GM21390 (cell line): ENCODE measurements at regions not wholly inside any gene's neighbourhood (a gene's known extent, or its start where the extent isn't known, plus 50 kb on each side); places are given as distances from the start of the nearest gene placed in this dataset.

Experiments used
- ATAC-seq: cut with Tn5 transposase; IDR thresholded peaks from one replicate; pipeline ENCODE4 v1.9.1; 2021; ENCODE audit not compliant: unreplicated experiment

DNA sequence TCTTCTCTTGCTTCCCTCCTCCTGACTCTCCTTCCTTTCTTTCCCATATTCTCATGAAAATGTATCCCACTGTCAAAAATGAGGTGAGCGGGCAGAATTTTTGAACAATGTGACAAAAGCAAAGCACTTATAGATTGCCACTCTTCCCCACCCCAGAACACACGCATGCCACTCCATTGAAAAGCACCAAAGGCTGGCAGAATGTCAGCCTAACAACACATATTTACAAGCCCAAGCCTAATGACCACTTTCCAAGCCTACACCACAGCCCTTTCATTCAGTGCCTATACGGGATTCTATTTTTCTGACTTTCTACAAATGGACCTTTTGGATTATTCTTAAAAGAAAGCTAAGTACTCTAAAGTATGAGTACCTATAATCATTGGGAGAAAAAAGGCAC is 62.9 kb upstream of the METAP2 start:
- no peak for ATAC-seq

DNA sequence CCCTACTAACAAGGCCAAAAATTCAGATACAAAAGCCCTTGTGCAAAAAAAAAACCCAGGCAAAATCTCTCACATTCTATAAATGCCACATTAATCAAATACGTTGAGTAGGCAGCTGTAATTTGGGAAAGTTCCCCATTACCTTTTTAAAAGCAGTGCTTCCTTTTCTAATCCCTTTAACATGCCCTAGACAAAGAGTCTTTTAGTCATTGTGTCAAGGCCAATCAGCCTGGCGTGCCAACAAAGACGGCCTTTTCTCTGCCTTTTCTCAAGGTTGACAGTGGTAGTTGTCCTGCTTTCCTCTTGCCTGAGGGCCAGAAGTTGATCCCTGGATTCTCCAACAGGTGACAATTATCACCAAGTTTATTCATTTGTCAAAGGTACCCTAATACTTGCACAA is 62.5 kb upstream of the METAP2 start:
- no peak for ATAC-seq

DNA sequence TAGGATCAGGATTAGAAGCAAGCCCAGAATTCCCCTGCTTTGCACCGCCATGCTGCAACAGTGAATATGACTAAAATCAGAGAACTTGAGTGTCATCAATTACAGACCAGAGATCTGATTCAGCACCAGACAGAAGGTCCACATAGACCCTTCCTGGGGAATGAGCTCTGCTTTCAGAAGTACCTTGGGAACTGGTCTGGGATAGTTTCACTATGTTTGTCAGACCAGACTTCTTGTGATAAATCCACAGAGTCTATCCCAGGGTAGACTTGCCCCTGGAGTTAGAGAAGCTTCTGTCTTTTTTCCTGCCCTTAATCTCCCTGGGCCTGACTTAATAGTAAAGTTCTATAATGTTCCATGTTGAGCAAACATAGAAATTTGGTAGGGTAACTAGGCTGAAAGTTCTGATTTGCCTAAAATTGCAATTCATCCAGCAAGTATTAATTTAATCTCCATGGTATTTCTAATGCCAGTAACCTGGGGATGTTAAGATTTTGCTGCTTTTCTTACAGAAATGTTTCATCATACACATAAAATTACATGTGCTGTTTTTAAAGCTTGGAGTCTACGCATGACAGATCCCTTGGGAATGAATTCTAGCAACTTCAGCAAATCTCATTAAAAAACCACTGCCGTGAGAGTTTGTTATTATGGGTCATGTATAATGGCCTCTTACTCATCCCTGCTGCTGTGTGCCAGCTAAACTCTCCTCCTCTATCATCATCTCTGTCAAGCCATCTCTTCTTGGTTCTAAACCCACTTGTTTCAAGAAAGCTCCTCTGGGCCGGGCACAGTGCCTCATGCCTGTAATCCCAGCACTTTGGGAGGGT is 61.3 kb upstream of the METAP2 start:
- ATAC-seq, result no peak

DNA sequence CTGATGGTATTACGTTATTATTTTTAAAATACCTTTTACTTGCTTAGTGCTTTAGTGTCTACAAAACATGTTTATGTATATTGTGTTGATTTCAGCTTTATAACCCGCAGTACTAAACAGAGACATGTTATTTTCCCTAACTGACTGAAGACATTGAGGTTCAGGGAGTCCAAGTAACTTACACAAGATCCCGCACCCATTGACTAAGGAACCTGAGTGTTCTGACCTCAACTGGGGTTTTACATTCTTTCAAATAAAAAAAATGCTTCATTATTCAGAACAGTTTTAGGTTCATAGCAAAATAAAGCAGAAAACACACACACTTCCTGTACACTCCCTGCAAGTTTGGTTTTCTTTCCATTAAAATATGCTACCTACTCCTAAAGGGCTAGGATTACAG is 60.4 kb upstream of the METAP2 start:
- no peak for ATAC-seq

DNA sequence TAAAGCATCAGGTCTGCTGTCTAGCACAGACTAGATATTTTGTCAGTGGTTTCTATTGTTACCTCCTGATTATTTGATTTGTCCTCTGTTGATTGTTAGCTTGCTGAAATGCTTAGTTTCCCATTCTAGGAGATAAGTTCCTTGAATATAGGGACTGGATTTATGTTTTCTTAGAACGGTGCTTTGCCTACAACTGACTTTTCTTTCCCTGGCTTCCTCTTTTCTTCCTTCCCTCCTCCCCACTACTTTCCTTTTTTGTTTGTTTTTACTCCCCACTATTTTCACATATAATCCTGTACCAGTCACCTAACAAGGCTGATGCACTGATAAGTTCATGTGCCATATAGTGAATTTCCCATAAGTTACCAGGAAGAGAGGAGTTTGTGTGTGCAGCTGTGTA is 58.5 kb upstream of the METAP2 start:
- no peak for ATAC-seq

DNA sequence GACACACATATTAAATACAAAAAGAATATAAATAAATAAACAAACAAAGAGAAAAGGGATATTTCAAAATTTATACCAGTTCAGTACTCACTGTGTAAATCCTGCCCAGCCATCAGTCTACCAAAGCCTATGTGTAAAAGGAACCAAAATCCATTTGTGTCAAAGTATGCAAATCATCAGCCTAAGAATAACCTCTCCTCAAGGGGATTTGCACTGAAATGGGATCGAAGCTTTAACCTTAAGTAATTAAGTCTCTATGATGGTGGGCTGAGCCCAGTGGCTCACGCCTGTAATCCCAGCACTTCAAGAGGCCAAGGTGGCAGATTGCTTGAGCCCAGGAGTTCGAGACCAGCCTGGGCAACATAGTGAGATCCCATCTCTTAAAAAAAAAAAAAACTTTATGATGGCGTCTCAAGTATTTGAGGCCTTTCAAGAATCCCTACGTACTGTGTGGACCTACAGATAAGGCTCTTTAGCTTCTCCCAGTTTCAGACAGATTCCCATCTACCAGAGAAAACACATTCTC is 57.8 kb upstream of the METAP2 start:
- no peak for ATAC-seq

DNA sequence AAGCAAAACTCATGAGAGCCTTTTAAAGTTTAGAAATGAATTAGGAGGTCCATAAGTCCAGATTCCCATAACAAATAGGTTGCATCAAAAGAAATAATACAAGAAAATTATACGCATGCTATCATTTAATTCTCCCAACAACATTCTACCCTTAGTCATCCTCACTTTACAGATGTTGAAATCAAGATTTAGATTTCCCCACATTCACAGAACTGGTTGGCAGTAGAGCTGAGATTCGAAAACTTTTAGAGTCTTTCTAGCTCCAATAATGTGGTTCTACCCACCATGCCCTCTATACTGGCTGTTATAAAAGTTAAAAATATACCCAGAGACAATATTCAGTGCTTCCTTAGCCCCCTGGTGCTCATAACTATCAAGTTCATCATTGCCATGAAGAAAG is 56.6 kb upstream of the METAP2 start:
- no peak for ATAC-seq

DNA sequence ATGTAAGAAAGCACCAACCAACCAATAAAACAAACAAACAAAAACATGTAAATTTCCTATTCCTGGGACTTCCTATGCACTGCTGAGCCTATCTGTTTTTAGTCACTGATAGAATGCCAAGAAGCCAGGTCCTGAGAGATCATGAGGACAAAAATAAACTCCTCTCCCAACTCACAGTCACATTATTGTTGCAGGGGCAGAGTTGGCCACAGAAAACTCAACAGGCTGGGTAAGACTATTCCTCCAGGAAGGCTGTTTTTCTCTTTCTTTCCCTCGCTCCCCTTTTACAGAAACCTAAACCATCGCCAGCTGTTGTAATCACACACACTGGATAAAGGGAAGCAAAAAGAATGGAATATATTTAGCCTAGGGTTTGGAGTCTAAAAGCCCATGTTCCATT is 55.8 kb upstream of the METAP2 start:
- ATAC-seq, result no peak
